NB4 (cell line): ENCODE measurements at regions not wholly inside any gene's neighbourhood (a gene's known extent, or its start where the extent isn't known, plus 50 kb on each side); places are given as distances from the start of the nearest gene placed in this dataset.

ENCODE experiments used
- DNase-seq: peaks from one replicate; pipeline ENCODE4 v3.0.0; 2010; ENCODE audit warnings: low read depth
- H3K4me3 ChIP-seq: one replicate; pipeline ENCODE4 v1.5.1; 2011; ENCODE audit warnings: mild to moderate bottlenecking, low read depth, low read length, moderate library complexity
- CTCF ChIP-seq: IDR thresholded peaks from one replicate; pipeline ENCODE4 v1.5.1; 2012; ENCODE audit warnings: low read depth, low read length
- MAX ChIP-seq: IDR thresholded peaks from 2 replicates; pipeline ENCODE4 v1.6.1; 2011; ENCODE audit warnings: low read depth, low read length
- MYC ChIP-seq: IDR thresholded peaks from 2 replicates; pipeline ENCODE4 v1.6.1; 2011; ENCODE audit warnings: low read depth, low read length
- POLR2A ChIP-seq: IDR thresholded peaks from 2 replicates; pipeline ENCODE4 v1.6.1; 2011; ENCODE audit warnings: mild to moderate bottlenecking; ENCODE audit not compliant: insufficient read length; ENCODE audit errors: extremely low read depth

- H3K4me3 ChIP-seq: no peak overlapping the region
- no peak for DNase-seq
- TF ChIP-seq CTCF (no peak), MAX (no peak), MYC (no peak), POLR2A (no peak)
Observed at GRCh38 chr1:4961935-4962645, 307.7 kb downstream of the AJAP1 start.

GRCh38 chr1:4960782-4961475, 306.5 kb downstream of the AJAP1 start:
- DNase-seq: no peak

GRCh38 chr1:4960336-4960735, 305.9 kb downstream of the AJAP1 start:
- TF ChIP-seq CTCF (no peak), POLR2A (no peak), MYC (no peak), MAX (no peak)
- no peak overlapping the region for H3K4me3 ChIP-seq
- DNase-seq: no peak

More at GRCh38 chr1:4960782-4961475, 306.5 kb downstream of the AJAP1 start:
- TF ChIP-seq MAX (no peak), MYC (no peak), CTCF (no peak), POLR2A (no peak)
- H3K4me3 ChIP-seq: no peak overlapping the region

GRCh38 chr1:4959216-4959615, 304.8 kb downstream of the AJAP1 start:
- TF ChIP-seq CTCF (no peak), MYC (no peak), POLR2A (no peak), MAX (no peak)
- no peak for DNase-seq
- H3K4me3 ChIP-seq: no peak overlapping the region

- TF ChIP-seq MAX (no peak), POLR2A (no peak), MYC (no peak), CTCF (no peak)
- H3K4me3 ChIP-seq: no peak overlapping the region
- DNase-seq: no peak
Observed at GRCh38 chr1:4957027-4957426, 302.6 kb downstream of the AJAP1 start.
